ENCODE measurements at regions not wholly inside any gene's neighbourhood (a gene's known extent, or its start where the extent isn't known, plus 50 kb on each side); places are given as distances from the start of the nearest gene placed in this dataset.

DNA sequence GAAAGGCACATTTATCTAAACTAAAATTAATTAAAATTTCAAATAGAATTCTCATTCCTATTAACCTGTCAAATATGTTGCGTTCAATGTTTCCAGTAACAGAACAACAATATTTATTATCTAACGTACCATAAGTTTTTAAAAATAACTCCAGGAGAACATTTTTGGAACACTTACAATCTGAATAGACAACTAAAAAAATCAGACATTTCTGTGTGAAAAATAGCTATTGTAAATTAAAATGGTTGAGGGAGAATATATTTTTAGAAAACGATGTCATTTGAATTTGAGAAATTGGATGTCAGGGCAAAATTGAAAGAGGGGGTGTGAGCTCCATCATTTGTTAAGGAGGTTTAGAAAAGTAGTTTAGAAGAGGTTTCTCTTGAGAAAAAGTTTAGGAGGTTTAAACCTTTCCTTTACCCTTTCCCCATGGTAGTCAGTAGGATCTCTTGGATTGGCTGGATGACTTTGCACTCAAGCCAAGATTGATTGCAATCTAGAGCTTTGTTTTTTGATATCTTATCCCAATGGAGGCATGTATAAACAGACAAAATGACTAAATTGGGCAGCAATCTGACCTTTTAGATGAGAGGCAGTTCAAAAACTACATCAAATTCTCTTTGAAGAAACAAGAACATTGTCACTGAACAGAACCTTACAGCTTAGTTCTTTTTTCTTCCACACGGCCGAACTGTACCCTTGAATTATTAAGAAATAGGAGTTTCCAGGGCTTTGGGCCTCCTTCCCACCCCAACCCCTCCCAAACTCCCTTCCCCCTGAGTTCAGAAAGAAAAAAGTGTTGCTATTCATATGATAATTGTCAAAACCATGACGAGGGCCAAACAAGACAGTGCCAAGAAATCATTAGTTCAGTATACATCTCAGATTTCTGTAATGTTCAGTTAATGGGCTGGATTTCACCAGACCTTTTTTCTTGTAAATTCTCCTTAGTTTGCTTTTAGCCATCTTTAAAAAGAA is 79.7 kb upstream of the CDIN1 start:
- FAIRE-seq (no peak), DNase-seq (ENCODE audit: low read depth) (no peak)
- H3K4me3 ChIP-seq (ENCODE audit: low read depth, low read length) = no peak overlapping the region
- no peaks in the 10 kb centered on the region for H3K27me3 ChIP-seq (ENCODE audit: control insufficient read depth, insufficient read depth, low read length)
- no peaks in the 10 kb centered on the region for H3K36me3 ChIP-seq (ENCODE audit: control insufficient read depth, insufficient read depth, low read length)
- TF ChIP-seq CTCF (IDR thresholded peaks at IDR 0.05; ENCODE audit: insufficient read depth, low read length, severe bottlenecking) = no peak

DNA sequence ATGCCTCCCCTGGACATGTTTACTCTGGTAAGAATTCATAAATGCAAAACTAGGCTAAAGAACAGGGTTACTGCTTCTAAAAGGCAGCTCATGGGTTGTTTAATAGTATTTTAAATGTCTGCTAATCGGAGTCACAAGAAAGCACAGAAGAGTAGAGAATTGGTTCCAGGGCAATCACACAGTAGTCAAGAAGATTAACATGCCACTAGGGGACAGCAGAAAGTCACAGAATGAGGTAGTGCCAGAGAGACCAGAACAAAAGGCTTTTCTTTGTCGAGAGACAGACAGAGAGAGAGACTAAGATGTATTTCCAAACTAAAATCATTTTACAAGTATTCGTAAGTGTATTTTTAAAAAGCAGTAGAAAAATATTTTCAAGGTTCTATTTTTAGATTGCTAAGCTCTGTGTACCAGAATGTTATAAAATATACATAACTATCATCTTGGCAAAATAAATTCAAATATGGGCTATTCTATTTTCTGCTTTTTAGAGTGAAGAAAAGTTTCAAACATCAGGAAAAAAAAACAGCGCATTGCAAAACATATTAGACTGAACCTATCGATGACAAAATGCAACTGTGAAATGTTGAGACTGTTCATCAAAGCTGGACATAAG is 78.3 kb upstream of the CDIN1 start:
- DNase-seq (ENCODE audit: low read depth) (peak; percentile 63), FAIRE-seq (no peak)
- TF ChIP-seq CTCF (IDR thresholded peaks at IDR 0.05; ENCODE audit: insufficient read depth, low read length, severe bottlenecking) = peak; percentile 72
- Histone ChIP-seq H3K36me3 (ENCODE audit: control insufficient read depth, insufficient read depth, low read length) (no peaks in the 10 kb centered on the region), H3K4me3 (ENCODE audit: low read depth, low read length) (no peak overlapping the region), H3K27me3 (ENCODE audit: control insufficient read depth, insufficient read depth, low read length) (no peaks in the 10 kb centered on the region)

DNA sequence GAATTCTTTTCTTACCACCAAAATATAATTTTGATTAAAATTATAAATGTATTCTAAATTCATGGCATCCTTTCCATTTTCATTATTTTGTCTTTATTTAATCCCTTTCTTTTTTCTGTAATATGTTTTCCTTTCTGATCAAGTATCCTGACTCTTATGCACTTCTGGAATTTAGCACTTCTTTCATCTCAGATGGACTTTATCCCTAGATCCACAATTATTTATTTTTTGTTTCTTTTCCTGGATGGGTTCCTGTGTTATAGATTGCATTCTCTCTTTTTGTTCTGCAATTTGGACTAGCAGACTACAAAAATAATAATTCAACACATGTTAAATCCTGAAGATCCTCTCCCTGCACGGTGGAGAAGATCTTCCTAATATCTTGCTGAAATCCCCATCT is 76.9 kb upstream of the CDIN1 start:
- no peak for DNase-seq (ENCODE audit: low read depth)

DNA sequence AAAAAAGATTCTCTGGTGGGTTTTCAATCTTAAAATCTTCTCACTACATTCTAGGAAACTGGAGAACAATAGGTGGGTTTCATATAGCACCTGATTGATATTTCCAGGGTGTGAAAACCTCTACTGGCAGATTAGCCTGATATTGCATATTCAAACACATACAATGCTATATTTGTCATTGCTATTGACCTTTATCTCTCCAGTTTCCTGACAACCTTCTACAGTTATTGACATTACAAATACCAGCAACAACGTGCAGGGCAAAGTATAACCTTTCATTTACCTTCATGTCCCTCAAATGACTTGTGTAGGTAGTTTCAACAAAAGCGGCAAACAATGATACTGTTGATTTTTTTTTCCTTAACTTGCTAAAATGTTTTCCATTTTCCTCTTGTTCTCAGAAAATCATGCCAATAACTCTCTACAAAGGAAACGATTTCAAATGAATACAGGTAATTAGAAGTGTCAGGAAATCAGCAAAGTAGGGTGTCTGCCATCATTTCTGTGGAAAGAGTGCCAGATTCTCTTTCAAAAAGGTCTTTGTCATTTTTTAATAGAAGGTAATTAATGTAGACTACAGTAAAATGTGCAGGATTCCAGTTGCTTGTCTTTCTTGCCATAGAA is 72.6 kb upstream of the CDIN1 start:
- no peak for TF ChIP-seq CTCF (IDR thresholded peaks at IDR 0.05; ENCODE audit: insufficient read depth, low read length, severe bottlenecking)
- FAIRE-seq (no peak), DNase-seq (ENCODE audit: low read depth) (no peak)
- H3K27me3 ChIP-seq (ENCODE audit: control insufficient read depth, insufficient read depth, low read length) = no peaks in the 10 kb centered on the region
- no peak overlapping the region for H3K4me3 ChIP-seq (ENCODE audit: low read depth, low read length)
- H3K36me3 ChIP-seq (ENCODE audit: control insufficient read depth, insufficient read depth, low read length) = no peaks in the 10 kb centered on the region

More for the DNA sequence above, 76.9 kb upstream of the CDIN1 start:
- FAIRE-seq = no peak
- Histone ChIP-seq H3K27me3 (ENCODE audit: control insufficient read depth, insufficient read depth, low read length) (no peaks in the 10 kb centered on the region), H3K4me3 (ENCODE audit: low read depth, low read length) (no peak overlapping the region), H3K36me3 (ENCODE audit: control insufficient read depth, insufficient read depth, low read length) (no peaks in the 10 kb centered on the region)
- no peak for TF ChIP-seq CTCF (IDR thresholded peaks at IDR 0.05; ENCODE audit: insufficient read depth, low read length, severe bottlenecking)

DNA sequence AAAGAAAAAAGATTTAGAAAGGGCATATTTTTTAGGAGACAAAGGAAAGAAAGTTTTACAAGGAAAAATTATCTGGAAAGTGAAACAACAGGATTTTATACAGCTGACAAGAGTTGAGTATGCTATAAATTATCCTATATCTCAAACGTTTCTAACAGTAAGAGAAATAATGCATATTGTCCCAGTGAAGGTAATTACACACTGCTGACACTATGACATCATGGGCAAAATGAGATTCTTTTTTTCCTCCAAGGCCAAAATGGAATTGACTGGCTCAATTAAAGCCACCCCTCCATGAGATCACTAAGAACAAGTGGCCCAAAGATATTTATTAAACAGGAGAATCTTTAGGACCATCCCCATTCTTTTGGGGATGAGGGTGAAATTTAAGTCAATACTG is 72.0 kb upstream of the CDIN1 start:
- H3K36me3 ChIP-seq (ENCODE audit: control insufficient read depth, insufficient read depth, low read length) = no peaks in the 10 kb centered on the region
- DNase-seq (ENCODE audit: low read depth) = no peak
- no peak for FAIRE-seq
- TF ChIP-seq CTCF (IDR thresholded peaks at IDR 0.05; ENCODE audit: insufficient read depth, low read length, severe bottlenecking) = no peak
- H3K4me3 ChIP-seq (ENCODE audit: low read depth, low read length) = no peak overlapping the region
- H3K27me3 ChIP-seq (ENCODE audit: control insufficient read depth, insufficient read depth, low read length) = no peaks in the 10 kb centered on the region
